ENCODE measurements at regions not wholly inside any gene's neighbourhood (a gene's known extent, or its start where the extent isn't known, plus 50 kb on each side); places are given as distances from the start of the nearest gene placed in this dataset.

DNA sequence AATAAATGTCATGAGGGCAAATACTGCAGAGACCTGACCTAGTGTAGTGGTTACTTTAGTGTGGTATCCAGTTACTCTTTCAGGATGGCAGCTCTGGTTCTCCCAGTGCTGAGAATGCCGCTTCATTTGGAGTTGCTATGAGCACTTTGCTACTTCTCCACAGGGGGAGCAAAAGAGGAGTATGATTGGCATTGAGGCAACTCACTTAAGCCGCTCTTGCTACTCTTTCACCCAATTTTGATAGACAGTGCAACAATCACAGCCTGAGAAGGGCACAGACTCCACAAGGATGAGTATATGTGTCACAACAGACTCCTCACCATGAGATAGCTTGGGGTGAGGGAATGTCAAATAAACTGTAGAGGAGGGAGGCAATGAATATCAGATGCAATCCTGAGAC is 81.2 kb downstream of the NPY1R start:
- TF ChIP-seq CTCF (IDR thresholded peaks at IDR 0.05): no peak
- TF ChIP-seq POLR2A (IDR thresholded peaks at IDR 0.05): no peak
- no peak for TF ChIP-seq POLR2AphosphoS5 (IDR thresholded peaks at IDR 0.05)

Measured in breast epithelium (tissue), 3 donors.